ENCODE measurements at regions not wholly inside any gene's neighbourhood (a gene's known extent, or its start where the extent isn't known, plus 50 kb on each side); places are given as distances from the start of the nearest gene placed in this dataset.

DNA sequence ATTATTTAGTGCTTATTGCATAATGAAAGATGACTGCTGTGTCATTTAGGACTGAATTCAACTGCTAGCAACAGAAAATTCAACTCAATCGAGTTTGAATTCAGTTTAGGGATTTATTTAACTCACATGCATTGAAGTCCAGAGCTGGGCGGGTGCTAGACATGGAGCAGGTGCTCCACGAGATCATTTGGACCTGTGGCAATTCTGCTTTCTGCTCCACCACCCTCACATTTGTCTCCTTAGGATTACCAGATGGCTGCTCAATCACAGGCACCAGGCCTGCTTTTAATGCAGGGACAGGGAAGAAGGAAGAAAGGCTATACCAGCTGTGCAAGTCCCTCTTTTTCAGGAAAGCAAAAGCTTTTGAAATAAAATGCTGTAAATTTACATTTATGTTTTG, 572.9 kb upstream of the SLC8A1 start:
- ChIA-PET CTCF (no interaction called here), POLR2A (no interaction called here)
- Mint-ChIP-seq H3K9me3 (ENCODE audit: unreplicated experiment) (no peaks in the 10 kb centered on the region), H3K27me3 (ENCODE audit: insufficient read depth, unreplicated experiment) (peaks cover 5% of the 10 kb centered on the region), H3K4me1 (ENCODE audit: low read depth, unreplicated experiment) (no peaks in the 10 kb centered on the region), H3K36me3 (ENCODE audit: insufficient read depth, unreplicated experiment) (no peaks in the 10 kb centered on the region), H3K27ac (ENCODE audit: unreplicated experiment) (no peak overlapping the region), H3K4me3 (ENCODE audit: unreplicated experiment) (no peak overlapping the region)
- Histone ChIP-seq H3K4me3 (ENCODE audit: low read depth, low read length) (no peak overlapping the region), H3K36me3 (ENCODE audit: control insufficient read depth, insufficient read depth, low read length) (no peaks in the 10 kb centered on the region), H3K9me3 (no peaks in the 10 kb centered on the region), H3K4me1 (no peaks in the 10 kb centered on the region), H3K27me3 (replicated peaks; ENCODE audit: control insufficient read depth, insufficient read depth, low read length) (no peaks in the 10 kb centered on the region)
- TF ChIP-seq, protein P1, sequence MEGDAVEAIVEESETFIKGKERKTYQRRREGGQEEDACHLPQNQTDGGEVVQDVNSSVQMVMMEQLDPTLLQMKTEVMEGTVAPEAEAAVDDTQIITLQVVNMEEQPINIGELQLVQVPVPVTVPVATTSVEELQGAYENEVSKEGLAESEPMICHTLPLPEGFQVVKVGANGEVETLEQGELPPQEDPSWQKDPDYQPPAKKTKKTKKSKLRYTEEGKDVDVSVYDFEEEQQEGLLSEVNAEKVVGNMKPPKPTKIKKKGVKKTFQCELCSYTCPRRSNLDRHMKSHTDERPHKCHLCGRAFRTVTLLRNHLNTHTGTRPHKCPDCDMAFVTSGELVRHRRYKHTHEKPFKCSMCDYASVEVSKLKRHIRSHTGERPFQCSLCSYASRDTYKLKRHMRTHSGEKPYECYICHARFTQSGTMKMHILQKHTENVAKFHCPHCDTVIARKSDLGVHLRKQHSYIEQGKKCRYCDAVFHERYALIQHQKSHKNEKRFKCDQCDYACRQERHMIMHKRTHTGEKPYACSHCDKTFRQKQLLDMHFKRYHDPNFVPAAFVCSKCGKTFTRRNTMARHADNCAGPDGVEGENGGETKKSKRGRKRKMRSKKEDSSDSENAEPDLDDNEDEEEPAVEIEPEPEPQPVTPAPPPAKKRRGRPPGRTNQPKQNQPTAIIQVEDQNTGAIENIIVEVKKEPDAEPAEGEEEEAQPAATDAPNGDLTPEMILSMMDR (IDR thresholded peaks at IDR 0.05; ENCODE audit: insufficient read depth in 1 of 2, low read depth in 1 of 2, low read length in 1 of 2, severe bottlenecking in 1 of 2, unreplicated experiment in 1 of 2), result no peak
- no TSS peak for BruUV-seq (replicated peaks)
- DNase-seq, result no peak
- intact Hi-C loops (cut with micrococcal nuclease; ENCODE audit: unreplicated experiment), result no loop called here

GRCh38 chr2:41026613-41027012, 574.7 kb upstream of the SLC8A1 start:
- CTCF ChIA-PET, result no interaction called here
- BruUV-seq (replicated peaks), result no TSS peak
- H3K4me3 Mint-ChIP-seq (ENCODE audit: unreplicated experiment), result no peak overlapping the region
- Histone ChIP-seq H3K36me3 (ENCODE audit: control insufficient read depth, insufficient read depth, low read length) (no peaks in the 10 kb centered on the region), H3K4me1 (no peaks in the 10 kb centered on the region), H3K9me3 (no peaks in the 10 kb centered on the region), H3K4me3 (ENCODE audit: low read depth, low read length) (no peak overlapping the region), H3K27me3 (replicated peaks; ENCODE audit: control insufficient read depth, insufficient read depth, low read length) (no peaks in the 10 kb centered on the region)
- TF ChIP-seq, protein P1 (IDR thresholded peaks at IDR 0.05; ENCODE audit: insufficient read depth in 1 of 2, low read depth in 1 of 2, low read length in 1 of 2, severe bottlenecking in 1 of 2, unreplicated experiment in 1 of 2), result no peak
- no peaks in the 10 kb centered on the region for H3K9me3 Mint-ChIP-seq (ENCODE audit: unreplicated experiment)
- intact Hi-C loops (cut with micrococcal nuclease; ENCODE audit: unreplicated experiment), result no loop called here
- peaks cover 5% of the 10 kb centered on the region for H3K27me3 Mint-ChIP-seq (ENCODE audit: insufficient read depth, unreplicated experiment)
- no peaks in the 10 kb centered on the region for H3K4me1 Mint-ChIP-seq (ENCODE audit: low read depth, unreplicated experiment)
- no peak for DNase-seq
- POLR2A ChIA-PET, result no interaction called here
- H3K27ac Mint-ChIP-seq (ENCODE audit: unreplicated experiment), result no peak overlapping the region
- no peaks in the 10 kb centered on the region for H3K36me3 Mint-ChIP-seq (ENCODE audit: insufficient read depth, unreplicated experiment)

GRCh38 chr2:41027095-41027494, 575.2 kb upstream of the SLC8A1 start:
- Histone ChIP-seq H3K27me3 (replicated peaks; ENCODE audit: control insufficient read depth, insufficient read depth, low read length) (no peaks in the 10 kb centered on the region), H3K4me1 (no peaks in the 10 kb centered on the region), H3K9me3 (no peaks in the 10 kb centered on the region), H3K4me3 (ENCODE audit: low read depth, low read length) (no peak overlapping the region), H3K36me3 (ENCODE audit: control insufficient read depth, insufficient read depth, low read length) (no peaks in the 10 kb centered on the region)
- Mint-ChIP-seq H3K27me3 (ENCODE audit: insufficient read depth, unreplicated experiment) (peaks cover 5% of the 10 kb centered on the region), H3K36me3 (ENCODE audit: insufficient read depth, unreplicated experiment) (no peaks in the 10 kb centered on the region), H3K9me3 (ENCODE audit: unreplicated experiment) (no peaks in the 10 kb centered on the region), H3K4me1 (ENCODE audit: low read depth, unreplicated experiment) (no peaks in the 10 kb centered on the region), H3K4me3 (ENCODE audit: unreplicated experiment) (no peak overlapping the region), H3K27ac (ENCODE audit: unreplicated experiment) (no peak overlapping the region)
- intact Hi-C loops (cut with micrococcal nuclease; ENCODE audit: unreplicated experiment), result no loop called here
- ChIA-PET CTCF (no interaction called here), POLR2A (no interaction called here)
- DNase-seq, result no peak
- no TSS peak for BruUV-seq (replicated peaks)
- TF ChIP-seq, protein P1 (IDR thresholded peaks at IDR 0.05; ENCODE audit: insufficient read depth in 1 of 2, low read depth in 1 of 2, low read length in 1 of 2, severe bottlenecking in 1 of 2, unreplicated experiment in 1 of 2), result no peak
